Thoracic aorta (tissue), 2 donors: ENCODE measurements at regions not wholly inside any gene's neighbourhood (a gene's known extent, or its start where the extent isn't known, plus 50 kb on each side); places are given as distances from the start of the nearest gene placed in this dataset.

Experiments
- ATAC-seq: fragments of 150-250 bp; one replicate; pipeline ENCODE4 v1.8.0; 2017; ENCODE audit warnings: low read depth; ENCODE audit not compliant: insufficient number of reproducible peaks, low FRiP score
- DNase-seq: peaks from one replicate; pipeline ENCODE4 v3.0.0-alpha.2; 2020; ENCODE audit warnings: low spot score
- H3K27ac ChIP-seq, 2 donors: fragments of 200-600 bp; sonication (generic); 1 replicate in 1 of 2; 2 replicates in 1 of 2; pipeline ENCODE4 v1.5.1; 2016; ENCODE audit warnings: mild to moderate bottlenecking in 2 of 2, moderate library complexity in 2 of 2
- H3K27me3 ChIP-seq: fragments of 200-600 bp; sonication (generic); replicated peaks from 2 replicates; pipeline ENCODE4 v1.6.0; 2016; ENCODE audit warnings: mild to moderate bottlenecking; ENCODE audit not compliant: insufficient read depth
- H3K36me3 ChIP-seq: fragments of 200-600 bp; sonication (generic); one replicate; pipeline ENCODE4 v1.5.1; 2016
- H3K4me1 ChIP-seq, 2 donors: fragments of 200-600 bp; sonication (generic); 1 replicate in 1 of 2; 2 replicates in 1 of 2; pipeline versions ENCODE4 v1.5.1 to v1.6.0; 2016; ENCODE audit warnings: low read depth in 2 of 2, mild to moderate bottlenecking in 1 of 2; ENCODE audit not compliant: control insufficient read depth in 1 of 2
- H3K4me3 ChIP-seq: fragments of 200-600 bp; sonication (generic); 2 replicates; pipeline ENCODE4 v1.5.1; 2016; ENCODE audit warnings: mild to moderate bottlenecking
- H3K9me3 ChIP-seq: fragments of 200-600 bp; sonication (generic); 2 replicates; pipeline ENCODE4 v1.5.1; 2016
- CTCF ChIP-seq: fragments of 200-600 bp; sonication (generic); IDR thresholded peaks from one replicate; pipeline ENCODE4 v1.5.1; 2019; ENCODE audit warnings: antibody characterized with exemption

- no peak for TF ChIP-seq CTCF
- no peaks in the 10 kb centered on the region for H3K4me1 ChIP-seq
- no peaks in the 10 kb centered on the region for H3K9me3 ChIP-seq
- no peak for ATAC-seq
- no peak overlapping the region for H3K27ac ChIP-seq
- H3K27me3 ChIP-seq, result no peaks in the 10 kb centered on the region
- no peaks in the 10 kb centered on the region for H3K36me3 ChIP-seq
- no peak overlapping the region for H3K4me3 ChIP-seq
- no peak for DNase-seq
Observed at GRCh38 chr4:126856906-126857305, 775.9 kb upstream of the INTU start.

GRCh38 chr4:126859314-126859713 lies 773.4 kb upstream of the INTU start:
- Histone ChIP-seq H3K4me1 (no peaks in the 10 kb centered on the region), H3K4me3 (no peak overlapping the region), H3K9me3 (no peaks in the 10 kb centered on the region), H3K27ac (no peak overlapping the region), H3K36me3 (no peaks in the 10 kb centered on the region), H3K27me3 (no peaks in the 10 kb centered on the region)
- TF ChIP-seq CTCF, result no peak
- DNase-seq (no peak), ATAC-seq (no peak)

- Histone ChIP-seq H3K9me3 (no peaks in the 10 kb centered on the region), H3K27me3 (no peaks in the 10 kb centered on the region), H3K4me3 (no peak overlapping the region), H3K4me1 (no peaks in the 10 kb centered on the region), H3K36me3 (no peaks in the 10 kb centered on the region), H3K27ac (no peak overlapping the region)
- ATAC-seq (no peak), DNase-seq (no peak)
- TF ChIP-seq CTCF, result no peak
Observed at GRCh38 chr4:126859872-126860271, 772.9 kb upstream of the INTU start.

- Histone ChIP-seq H3K36me3 (no peaks in the 10 kb centered on the region), H3K27me3 (no peaks in the 10 kb centered on the region), H3K9me3 (no peaks in the 10 kb centered on the region), H3K4me3 (no peak overlapping the region), H3K27ac (no peak overlapping the region), H3K4me1 (no peaks in the 10 kb centered on the region)
- no peak for DNase-seq
- ATAC-seq, result no peak
- no peak for TF ChIP-seq CTCF
Observed at GRCh38 chr4:126860308-126860707, 772.4 kb upstream of the INTU start.

- H3K4me3 ChIP-seq, result no peak overlapping the region
- peaks cover 15% of the 10 kb centered on the region for H3K9me3 ChIP-seq
- H3K27me3 ChIP-seq, result no peaks in the 10 kb centered on the region
- no peak for ATAC-seq
- no peaks in the 10 kb centered on the region for H3K4me1 ChIP-seq
- DNase-seq, result no peak
- no peak for TF ChIP-seq CTCF
- no peak overlapping the region for H3K27ac ChIP-seq
- no peaks in the 10 kb centered on the region for H3K36me3 ChIP-seq
Observed at GRCh38 chr4:126869967-126870366, 762.8 kb upstream of the INTU start.
